GM12873 (cell line): ENCODE measurements at regions not wholly inside any gene's neighbourhood (a gene's known extent, or its start where the extent isn't known, plus 50 kb on each side); places are given as distances from the start of the nearest gene placed in this dataset.

Source experiments
- TF ChIP-seq, protein P1 (sequence below): IDR thresholded peaks from 2 replicates; pipeline ENCODE4 v1.5.1; 2012; ENCODE audit warnings: low read depth, mild to moderate bottlenecking, moderate library complexity, low read length, control low read depth; ENCODE audit not compliant: insufficient read depth; ENCODE audit errors: missing control alignments

DNA sequence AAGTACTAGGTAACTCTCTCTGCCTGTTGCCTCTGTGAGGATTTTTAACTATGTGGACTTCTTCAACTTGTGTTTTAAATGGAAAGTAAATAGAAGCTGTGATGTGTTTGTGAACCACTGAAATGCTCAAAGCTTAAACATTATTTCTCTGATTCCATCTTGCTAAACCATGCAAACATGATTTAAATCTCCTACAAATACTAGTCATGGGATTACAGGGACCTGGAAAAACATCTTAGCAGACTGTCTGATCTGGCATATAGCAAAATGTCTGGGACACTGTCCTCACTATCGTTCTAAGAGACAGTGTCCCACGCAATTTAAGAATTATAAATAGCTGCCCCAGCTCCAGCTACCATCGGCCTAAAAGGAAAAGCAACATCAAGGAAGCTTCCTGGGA lies 914.5 kb upstream of the FAT3 start:
- TF ChIP-seq, protein P1, sequence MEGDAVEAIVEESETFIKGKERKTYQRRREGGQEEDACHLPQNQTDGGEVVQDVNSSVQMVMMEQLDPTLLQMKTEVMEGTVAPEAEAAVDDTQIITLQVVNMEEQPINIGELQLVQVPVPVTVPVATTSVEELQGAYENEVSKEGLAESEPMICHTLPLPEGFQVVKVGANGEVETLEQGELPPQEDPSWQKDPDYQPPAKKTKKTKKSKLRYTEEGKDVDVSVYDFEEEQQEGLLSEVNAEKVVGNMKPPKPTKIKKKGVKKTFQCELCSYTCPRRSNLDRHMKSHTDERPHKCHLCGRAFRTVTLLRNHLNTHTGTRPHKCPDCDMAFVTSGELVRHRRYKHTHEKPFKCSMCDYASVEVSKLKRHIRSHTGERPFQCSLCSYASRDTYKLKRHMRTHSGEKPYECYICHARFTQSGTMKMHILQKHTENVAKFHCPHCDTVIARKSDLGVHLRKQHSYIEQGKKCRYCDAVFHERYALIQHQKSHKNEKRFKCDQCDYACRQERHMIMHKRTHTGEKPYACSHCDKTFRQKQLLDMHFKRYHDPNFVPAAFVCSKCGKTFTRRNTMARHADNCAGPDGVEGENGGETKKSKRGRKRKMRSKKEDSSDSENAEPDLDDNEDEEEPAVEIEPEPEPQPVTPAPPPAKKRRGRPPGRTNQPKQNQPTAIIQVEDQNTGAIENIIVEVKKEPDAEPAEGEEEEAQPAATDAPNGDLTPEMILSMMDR = no peak

DNA sequence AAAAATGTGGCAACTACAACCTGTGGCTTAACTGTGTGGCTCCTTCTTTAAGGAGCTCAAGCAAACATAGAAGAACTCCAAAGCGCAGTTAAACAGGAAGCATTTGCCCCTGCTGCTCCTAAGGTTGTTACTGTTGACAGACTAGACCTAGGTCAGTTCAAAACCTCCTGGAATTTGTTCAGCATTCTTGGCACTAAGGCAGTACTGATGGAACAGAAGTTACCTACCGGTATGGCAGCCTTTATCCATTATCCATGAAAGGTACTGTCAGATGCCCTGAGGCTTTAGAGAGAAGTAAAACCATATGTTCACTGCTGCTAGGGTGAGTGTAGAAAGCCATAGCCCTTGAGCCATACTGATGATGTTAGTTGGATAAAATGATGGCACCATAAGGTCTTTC lies 916.5 kb upstream of the FAT3 start:
- TF ChIP-seq, protein P1 = no peak

DNA sequence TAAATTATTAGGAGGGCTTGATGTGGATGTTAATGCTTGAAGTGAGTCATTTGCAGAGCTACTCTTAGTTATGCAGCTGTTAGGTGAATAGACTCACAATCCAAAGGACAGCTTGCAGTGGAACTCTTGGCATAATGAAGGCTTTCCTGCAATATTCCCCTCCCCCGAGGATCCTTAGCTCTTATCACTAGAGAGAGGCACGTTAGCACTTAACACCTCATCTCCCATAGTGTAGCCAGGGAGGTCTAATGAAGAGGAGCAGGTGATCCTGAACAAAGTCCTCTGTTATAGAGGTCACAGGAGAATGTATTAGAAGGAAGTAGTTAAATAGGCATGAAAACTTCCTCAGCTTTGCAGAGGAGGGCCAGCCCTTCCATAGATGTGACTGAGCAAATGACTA lies 919.2 kb upstream of the FAT3 start:
- TF ChIP-seq, protein P1 = no peak

DNA sequence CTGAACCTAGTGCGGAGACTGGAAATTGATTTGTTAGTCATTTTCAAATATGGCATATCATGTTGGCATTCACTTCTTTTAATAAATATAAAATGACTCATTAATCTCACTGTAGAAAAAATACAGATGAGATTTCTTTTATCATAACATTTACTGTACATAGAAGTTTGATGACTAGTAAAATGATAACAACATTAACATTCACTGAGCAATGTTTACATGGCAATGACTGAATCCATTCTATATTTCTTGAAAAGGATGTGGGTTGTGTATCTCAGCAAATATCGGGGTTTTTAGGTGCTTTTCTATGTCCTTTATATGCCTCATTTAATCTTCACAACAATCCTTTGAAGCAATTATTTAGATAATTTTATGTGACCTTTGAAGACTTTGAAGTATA lies 920.9 kb upstream of the FAT3 start:
- TF ChIP-seq, protein P1 = no peak

DNA sequence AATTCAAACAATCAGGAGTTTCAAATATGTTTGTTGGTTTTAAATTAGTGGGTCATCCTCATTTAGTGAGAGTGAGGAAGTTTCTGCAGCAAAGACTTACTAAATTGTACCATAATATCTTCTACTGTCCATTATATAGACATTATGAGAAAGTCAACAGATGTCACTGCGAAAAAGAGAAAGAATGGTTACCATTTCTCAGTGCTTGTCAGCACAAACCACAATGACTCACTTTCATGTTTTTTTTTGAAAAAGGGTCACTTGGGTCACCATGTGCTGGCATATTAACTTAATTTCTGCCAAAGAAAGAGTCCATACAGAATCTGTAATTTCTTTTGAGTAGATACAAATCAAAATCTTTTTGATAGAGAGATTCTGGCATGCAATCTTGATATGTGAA lies 924.6 kb upstream of the FAT3 start:
- TF ChIP-seq, protein P1 = no peak

DNA sequence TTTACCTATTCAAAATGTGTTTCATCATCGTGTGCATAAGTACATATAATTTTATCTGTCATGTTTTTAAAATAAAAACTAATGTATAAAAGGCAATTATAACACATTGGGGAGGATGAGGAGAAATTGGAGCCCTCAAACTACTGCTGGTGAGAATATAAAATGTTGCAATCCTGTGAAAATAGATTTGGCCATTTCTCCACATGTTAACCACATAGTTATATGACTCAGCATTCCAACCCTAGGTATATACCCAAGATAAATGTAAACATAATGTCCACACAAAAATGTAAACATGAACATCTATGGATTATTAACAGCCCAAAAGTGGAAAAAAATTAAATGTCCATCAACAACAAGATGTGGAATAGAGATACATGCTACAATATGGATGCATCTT lies 928.0 kb upstream of the FAT3 start:
- TF ChIP-seq, protein P1 = no peak

DNA sequence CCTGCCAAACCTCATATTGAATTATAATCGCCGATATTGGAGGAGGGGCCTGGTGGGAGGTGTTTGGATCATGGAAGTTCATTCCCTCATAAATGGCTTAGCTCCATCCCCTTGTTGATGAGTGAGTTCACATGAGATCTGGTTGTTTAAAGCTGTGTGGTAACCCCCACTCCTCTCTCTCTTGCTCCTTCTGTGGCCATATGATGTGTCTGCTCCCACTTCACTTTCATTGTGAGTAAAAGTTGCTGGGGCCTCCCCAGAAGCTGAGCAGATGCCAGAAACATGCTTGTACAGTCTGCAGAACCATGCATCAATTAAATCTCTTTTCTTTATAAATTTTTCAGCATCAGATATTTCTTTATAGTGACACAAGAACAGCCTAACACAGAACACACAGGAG lies 929.0 kb upstream of the FAT3 start:
- TF ChIP-seq, protein P1 = no peak
